NB4 (cell line): ENCODE measurements at regions not wholly inside any gene's neighbourhood (a gene's known extent, or its start where the extent isn't known, plus 50 kb on each side); places are given as distances from the start of the nearest gene placed in this dataset.

Experiments
- DNase-seq: peaks from one replicate; pipeline ENCODE4 v3.0.0; 2010; ENCODE audit warnings: low read depth
- H3K4me3 ChIP-seq: one replicate; pipeline ENCODE4 v1.5.1; 2011; ENCODE audit warnings: mild to moderate bottlenecking, low read depth, low read length, moderate library complexity
- CTCF ChIP-seq: IDR thresholded peaks from one replicate; pipeline ENCODE4 v1.5.1; 2012; ENCODE audit warnings: low read depth, low read length
- MYC ChIP-seq: IDR thresholded peaks from 2 replicates; pipeline ENCODE4 v1.6.1; 2011; ENCODE audit warnings: low read depth, low read length
- POLR2A ChIP-seq: IDR thresholded peaks from 2 replicates; pipeline ENCODE4 v1.6.1; 2011; ENCODE audit warnings: mild to moderate bottlenecking; ENCODE audit not compliant: insufficient read length; ENCODE audit errors: extremely low read depth
- TF ChIP-seq, protein P1 (sequence below): IDR thresholded peaks from 2 replicates; pipeline ENCODE4 v1.6.1; 2011; ENCODE audit warnings: low read depth, low read length

DNA sequence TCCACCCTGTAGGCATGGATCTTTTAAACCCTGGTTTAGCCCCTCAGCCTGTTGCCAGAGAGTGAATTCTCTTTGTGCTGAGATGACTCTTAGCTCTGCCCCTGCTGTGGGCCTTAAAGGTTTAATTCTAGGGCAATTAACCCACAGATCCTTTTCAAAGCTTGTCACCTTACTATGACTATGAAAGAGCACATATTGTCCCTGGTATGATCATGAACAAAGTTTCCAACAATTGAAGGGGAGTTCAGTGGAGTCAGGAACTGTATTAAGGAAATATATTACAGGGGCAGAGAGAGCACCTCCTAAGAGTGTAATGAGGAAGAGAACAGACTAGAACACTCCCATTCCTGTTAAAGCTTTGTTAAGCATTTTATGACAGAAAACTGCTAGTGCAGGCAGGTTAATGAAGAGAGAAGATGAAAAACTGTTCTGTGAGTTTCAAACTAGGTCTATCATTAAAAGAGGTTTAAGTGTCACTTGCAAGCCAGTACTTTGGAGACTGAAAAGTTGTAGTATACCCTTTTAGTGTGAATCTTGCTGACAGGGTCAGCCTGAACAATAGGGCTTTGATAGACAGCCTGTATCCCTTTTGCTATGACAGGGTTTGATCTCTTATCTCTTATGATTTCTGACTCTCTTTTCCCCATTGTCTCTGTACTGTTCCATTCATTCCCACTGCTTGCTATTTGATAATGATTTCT lies 104.2 kb upstream of the ELL2 start:
- no peak for DNase-seq
- TF ChIP-seq, protein P1, sequence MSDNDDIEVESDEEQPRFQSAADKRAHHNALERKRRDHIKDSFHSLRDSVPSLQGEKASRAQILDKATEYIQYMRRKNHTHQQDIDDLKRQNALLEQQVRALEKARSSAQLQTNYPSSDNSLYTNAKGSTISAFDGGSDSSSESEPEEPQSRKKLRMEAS, result no peak
- no peak for TF ChIP-seq CTCF
- no peak for TF ChIP-seq MYC
- no peak for TF ChIP-seq POLR2A
- H3K4me3 ChIP-seq, result no peak overlapping the region

- H3K4me3 ChIP-seq, result no peak overlapping the region
- TF ChIP-seq POLR2A (no peak), CTCF (no peak), MYC (no peak)
- TF ChIP-seq, protein P1, result no peak
- no peak for DNase-seq
Observed at GRCh38 chr5:96064877-96065276, 103.2 kb upstream of the ELL2 start.

- TF ChIP-seq POLR2A (no peak), MYC (no peak), CTCF (no peak)
- TF ChIP-seq, protein P1, result no peak
- H3K4me3 ChIP-seq, result no peak overlapping the region
- DNase-seq, result no peak
Observed at GRCh38 chr5:96062836-96063235, 101.2 kb upstream of the ELL2 start.

GRCh38 chr5:96058084-96058483 lies 96.4 kb upstream of the ELL2 start:
- no peak for TF ChIP-seq CTCF
- no peak for TF ChIP-seq MYC
- no peak for DNase-seq
- no peak overlapping the region for H3K4me3 ChIP-seq

DNA sequence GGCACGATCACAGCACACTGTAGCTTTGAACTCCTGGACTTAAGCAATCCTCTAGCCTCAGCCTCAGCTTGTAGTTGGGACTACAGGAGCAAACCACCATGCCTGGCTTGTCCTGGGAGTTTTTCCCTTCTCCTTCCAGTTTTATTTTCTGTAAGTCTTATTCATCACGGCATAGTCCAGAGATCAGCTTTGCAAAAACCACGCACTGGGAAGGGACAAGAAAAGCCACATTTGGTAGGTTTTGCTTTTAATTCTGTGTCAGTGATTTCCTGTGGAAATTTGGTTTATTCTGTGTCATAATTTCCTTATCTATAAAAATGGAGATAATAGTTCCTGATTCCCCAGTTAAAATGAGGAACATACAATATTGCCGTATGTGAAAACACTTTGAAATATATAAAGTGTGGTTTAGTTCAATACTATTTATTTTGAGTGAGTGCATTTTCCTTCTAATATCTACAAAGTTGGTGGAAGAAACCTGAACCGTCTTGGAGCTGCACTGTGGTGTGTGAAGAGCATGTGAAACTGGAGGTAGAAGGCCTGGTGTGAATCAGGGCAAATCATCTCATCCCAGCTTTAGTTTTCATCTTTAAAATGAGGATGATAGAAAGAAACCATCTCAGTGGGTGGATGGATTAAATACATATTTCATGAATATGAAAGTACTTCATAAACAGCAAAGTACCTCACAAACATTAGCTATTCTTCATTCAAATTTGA lies 92.8 kb upstream of the ELL2 start:
- no peak overlapping the region for H3K4me3 ChIP-seq
- no peak for DNase-seq
- TF ChIP-seq, protein P1, result no peak
- TF ChIP-seq POLR2A (no peak), MYC (no peak), CTCF (no peak)
